Liver (tissue), 3 donors: ENCODE measurements at regions not wholly inside any gene's neighbourhood (a gene's known extent, or its start where the extent isn't known, plus 50 kb on each side); places are given as distances from the start of the nearest gene placed in this dataset.

Source experiments
- ATF3 ChIP-seq: IDR thresholded peaks from 2 replicates; pipeline ENCODE4 v1.6.1; 2016; ENCODE audit warnings: antibody characterized with exemption
- CTCF ChIP-seq: fragments of 150-350 bp; IDR thresholded peaks from 2 replicates; pipeline ENCODE4 v1.5.1; 2017; ENCODE audit warnings: improper control_type of control experiment, low read depth, low read length; ENCODE audit not compliant: missing input control
- GABPA ChIP-seq, 2 donors: IDR thresholded peaks in 1 of 2; conservative IDR thresholded peaks in 1 of 2; 2 replicates each; pipeline ENCODE4 v1.6.1; 2016; ENCODE audit warnings: antibody characterized with exemption in 2 of 2, mild to moderate bottlenecking in 1 of 2, moderate library complexity in 1 of 2
- HNF4A ChIP-seq, 2 donors: conservative IDR thresholded peaks; 2 replicates each; pipeline ENCODE4 v1.6.1; 2016; ENCODE audit warnings: antibody characterized with exemption in 2 of 2, mild to moderate bottlenecking in 2 of 2
- HNF4G ChIP-seq: IDR thresholded peaks from 2 replicates; pipeline ENCODE4 v1.6.1; 2016; ENCODE audit warnings: antibody characterized with exemption
- JUND ChIP-seq, 2 donors: IDR thresholded peaks; 2 replicates each; pipeline ENCODE4 v1.6.1; 2016; ENCODE audit warnings: antibody characterized with exemption in 2 of 2
- RAD21 ChIP-seq, 2 donors: IDR thresholded peaks; 2 replicates each; pipeline ENCODE4 v1.6.1; 2016; ENCODE audit warnings: antibody characterized with exemption in 2 of 2, mild to moderate bottlenecking in 2 of 2
- REST ChIP-seq: IDR thresholded peaks from 2 replicates; pipeline ENCODE4 v1.6.1; 2016; ENCODE audit warnings: antibody characterized with exemption, mild to moderate bottlenecking
- RXRA ChIP-seq, 2 donors: IDR thresholded peaks; 2 replicates each; pipeline ENCODE4 v1.6.1; 2017 to 2018; ENCODE audit warnings: antibody characterized with exemption in 2 of 2, mild to moderate bottlenecking in 1 of 2
- SP1 ChIP-seq: IDR thresholded peaks from 2 replicates; pipeline ENCODE4 v1.6.1; 2018; ENCODE audit warnings: antibody characterized with exemption, mild to moderate bottlenecking
- TAF1 ChIP-seq: conservative IDR thresholded peaks from 2 replicates; pipeline ENCODE4 v1.6.1; 2016; ENCODE audit warnings: antibody characterized with exemption, mild to moderate bottlenecking
- YY1 ChIP-seq: IDR thresholded peaks from 2 replicates; pipeline ENCODE4 v1.6.1; 2016; ENCODE audit warnings: antibody characterized with exemption, mild to moderate bottlenecking
- ZBTB33 ChIP-seq: IDR thresholded peaks from 2 replicates; pipeline ENCODE4 v1.6.1; 2016; ENCODE audit warnings: antibody characterized with exemption
- donor health status: healthy.
- donor health status: healthy.

GRCh38 chr1:163737261-163737660 lies 415.5 kb downstream of the NUF2 start:
- TF ChIP-seq RXRA (IDR thresholded peaks at IDR 0.05) (no peak), CTCF (no peak), YY1 (no peak), JUND (IDR thresholded peaks at IDR 0.05) (no peak), ATF3 (no peak), REST (no peak), TAF1 (no peak), RAD21 (IDR thresholded peaks at IDR 0.05) (no peak), GABPA (IDR thresholded peaks at IDR 0.05 in 1 of 2, conservative IDR thresholded peaks at IDR 0.05 in 1 of 2) (no peak), HNF4A (conservative IDR thresholded peaks at IDR 0.05) (no peak), SP1 (no peak), HNF4G (no peak), ZBTB33 (no peak)
